HG02759 (cell line): ENCODE measurements at regions not wholly inside any gene's neighbourhood (a gene's known extent, or its start where the extent isn't known, plus 50 kb on each side); places are given as distances from the start of the nearest gene placed in this dataset.

Experiments
- ATAC-seq: cut with Tn5 transposase; IDR thresholded peaks from one replicate; pipeline ENCODE4 v1.9.1; 2021; ENCODE audit warnings: mild to moderate bottlenecking, moderate library complexity; ENCODE audit not compliant: unreplicated experiment

GRCh38 chr2:385061-385460, 97.2 kb upstream of the ALKAL2 start:
- ATAC-seq = no peak

GRCh38 chr2:383888-384287, 96.0 kb upstream of the ALKAL2 start:
- no peak for ATAC-seq

- ATAC-seq = no peak
Observed at GRCh38 chr2:383178-383577, 95.3 kb upstream of the ALKAL2 start.

- no peak for ATAC-seq
Observed at GRCh38 chr2:382728-383022, 94.8 kb upstream of the ALKAL2 start.

GRCh38 chr2:381941-382727, 94.2 kb upstream of the ALKAL2 start:
- ATAC-seq = no peak

GRCh38 chr2:381181-381580, 93.3 kb upstream of the ALKAL2 start:
- no peak for ATAC-seq

GRCh38 chr2:380772-381171, 92.9 kb upstream of the ALKAL2 start:
- ATAC-seq = no peak

- no peak for ATAC-seq
Observed at GRCh38 chr2:380221-380620, 92.3 kb upstream of the ALKAL2 start.

- ATAC-seq = no peak
Observed at GRCh38 chr2:379778-380177, 91.9 kb upstream of the ALKAL2 start.

GRCh38 chr2:378364-378763, 90.5 kb upstream of the ALKAL2 start:
- ATAC-seq = no peak

- ATAC-seq = no peak
Observed at GRCh38 chr2:377414-377813, 89.5 kb upstream of the ALKAL2 start.

GRCh38 chr2:375956-376307, 88.0 kb upstream of the ALKAL2 start:
- no peak for ATAC-seq

GRCh38 chr2:375270-375955, 87.5 kb upstream of the ALKAL2 start:
- ATAC-seq = no peak

- ATAC-seq = no peak
Observed at GRCh38 chr2:368386-368785, 80.5 kb upstream of the ALKAL2 start.

GRCh38 chr2:367246-367645, 79.4 kb upstream of the ALKAL2 start:
- ATAC-seq = no peak

- ATAC-seq = no peak
Observed at GRCh38 chr2:366706-367105, 78.8 kb upstream of the ALKAL2 start.

- no peak for ATAC-seq
Observed at GRCh38 chr2:365367-366275, 77.7 kb upstream of the ALKAL2 start.

GRCh38 chr2:363824-364470, 76.1 kb upstream of the ALKAL2 start:
- ATAC-seq = no peak

GRCh38 chr2:362924-363323, 75.0 kb upstream of the ALKAL2 start:
- no peak for ATAC-seq

GRCh38 chr2:360124-360523, 72.2 kb upstream of the ALKAL2 start:
- no peak for ATAC-seq

GRCh38 chr2:359047-359446, 71.2 kb upstream of the ALKAL2 start:
- ATAC-seq = no peak
